OCI-LY7 (cell line): ENCODE measurements at regions not wholly inside any gene's neighbourhood (a gene's known extent, or its start where the extent isn't known, plus 50 kb on each side); places are given as distances from the start of the nearest gene placed in this dataset.

Experiments
- BruUV-seq: library from RNA; stranded (reverse); fragments of 400-500 nt; replicated peaks from 2 replicates; lab custom pipeline; 2021; lab: Mats Ljungman, UMichigan
- CTCF ChIA-PET: fragments of 300-600 bp; sonication (Branson Sonifier 250); formaldehyde crosslinking; loops from one replicate; lab custom pipeline; 2022; ENCODE audit warnings: antibody characterized with exemption; ENCODE audit not compliant: unreplicated experiment; lab: Charles Lee
- POLR2A ChIA-PET: fragments of 300-600 bp; sonication (Branson Sonifier 250); formaldehyde crosslinking; loops from one replicate; lab custom pipeline; 2022; ENCODE audit warnings: antibody characterized with exemption; lab: Charles Lee
- DNase-seq: peaks from one replicate; pipeline ENCODE4 v3.0.0-alpha.2; 2015; ENCODE audit warnings: low spot score
- H2AFZ ChIP-seq: fragments of 200-600 bp; sonication (generic), shearing (Covaris generic); 2 replicates; pipeline ENCODE4 v1.6.1; 2014; ENCODE audit warnings: mild to moderate bottlenecking, antibody characterized with exemption, low read length, moderate library complexity
- H3K27ac ChIP-seq: fragments of 200-600 bp; sonication (generic); 2 replicates; pipeline ENCODE4 v1.5.1; 2014; ENCODE audit warnings: mixed run types, low read depth, mild to moderate bottlenecking, moderate library complexity, low read length, inconsistent platforms; ENCODE audit not compliant: poor library complexity, severe bottlenecking
- H3K36me3 ChIP-seq: fragments of 200-600 bp; sonication (generic); 2 replicates; pipeline ENCODE4 v1.6.1; 2014; ENCODE audit warnings: mild to moderate bottlenecking, antibody characterized with exemption, low read length, moderate library complexity, mixed read lengths; ENCODE audit not compliant: insufficient read depth
- H3K4me1 ChIP-seq: fragments of 200-600 bp; sonication (generic); 2 replicates; pipeline ENCODE4 v1.5.1; 2014; ENCODE audit warnings: mild to moderate bottlenecking, low read length; ENCODE audit not compliant: insufficient read depth, poor library complexity, severe bottlenecking
- H3K4me2 ChIP-seq: fragments of 200-600 bp; sonication (generic); 2 replicates; pipeline ENCODE4 v1.6.1; 2014; ENCODE audit warnings: mild to moderate bottlenecking, low read length
- H3K4me3 ChIP-seq: fragments of 200-600 bp; sonication (generic); 2 replicates; pipeline ENCODE4 v1.5.1; 2014; ENCODE audit warnings: mild to moderate bottlenecking, low read depth, low read length; ENCODE audit not compliant: poor library complexity, severe bottlenecking
- H3K79me2 ChIP-seq: fragments of 200-600 bp; sonication (generic); 2 replicates; pipeline ENCODE4 v1.6.1; 2016; ENCODE audit warnings: low read depth, mild to moderate bottlenecking, low read length, moderate library complexity, mixed read lengths; ENCODE audit not compliant: insufficient read depth
- H3K9me2 ChIP-seq: fragments of 200-600 bp; sonication (generic); 2 replicates; pipeline ENCODE4 v1.6.1; 2016; ENCODE audit warnings: mild to moderate bottlenecking, low read length, mixed read lengths; ENCODE audit not compliant: insufficient read depth
- H3K9me3 ChIP-seq: fragments of 200-600 bp; sonication (generic); 2 replicates; pipeline ENCODE4 v1.6.1; 2014; ENCODE audit warnings: mild to moderate bottlenecking, mixed run types, low read length, mixed read lengths
- H4K20me1 ChIP-seq: fragments of 200-600 bp; sonication (generic); 2 replicates; pipeline ENCODE4 v1.6.1; 2014; ENCODE audit warnings: mild to moderate bottlenecking, antibody characterized with exemption, low read length, moderate library complexity, mixed read lengths; ENCODE audit not compliant: insufficient read depth
- CTCF ChIP-seq: fragments of 200-600 bp; sonication (generic); conservative IDR thresholded peaks from 2 replicates; pipeline ENCODE4 v1.5.1; 2014; ENCODE audit warnings: mild to moderate bottlenecking, antibody characterized with exemption, low read length, moderate library complexity, mixed read lengths
- EZH2phosphoT487 ChIP-seq: fragments of 200-600 bp; sonication (generic); IDR thresholded peaks from 2 replicates; pipeline ENCODE4 v1.6.1; 2018; ENCODE audit warnings: low read depth, borderline replicate concordance, mild to moderate bottlenecking, mixed run types, antibody characterized with exemption, low read length, moderate library complexity, mixed read lengths
- intact Hi-C: fragments of 100-400 bp; cut with micrococcal nuclease; formaldehyde crosslinking; loops from one replicate; pipeline ENCODE4 v1.10.0; 2022; ENCODE audit not compliant: unreplicated experiment

- ChIA-PET CTCF (no interaction called here), POLR2A (interaction anchor here (0.6 to 0.7 kb wide), 2 partner anchors 289 to 334 kb away, joined by 3 read pairs; no protein-coding TSS in a partner anchor)
- no peaks in the 10 kb centered on the region; the same call in 1 of the 2 replicates for H4K20me1 ChIP-seq
Observed at GRCh38 chr10:8128511-8128910, 74.0 kb downstream of the GATA3 start.

DNA sequence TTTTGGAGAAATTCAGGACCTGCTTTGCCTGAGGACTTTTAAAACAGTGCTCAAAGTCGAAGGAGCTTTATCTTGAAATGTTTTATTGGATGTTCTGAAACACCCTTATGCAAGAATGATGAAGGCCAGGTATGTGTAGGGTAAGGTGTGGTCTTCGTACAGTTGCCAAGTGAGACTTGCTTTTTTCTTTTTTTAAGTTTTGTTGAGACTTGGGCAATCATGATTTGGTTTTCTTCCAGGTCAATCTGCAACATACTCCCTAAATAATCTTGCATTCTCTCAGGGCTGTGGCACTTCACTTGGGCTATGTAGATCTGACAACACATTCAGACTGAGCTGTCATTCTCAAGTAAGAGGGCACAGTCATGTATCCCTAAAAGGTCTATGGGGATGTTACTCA lies 75.0 kb downstream of the GATA3 start:
- no peak for DNase-seq
- Histone ChIP-seq H3K79me2 (no peaks in the 10 kb centered on the region), H4K20me1 (no peaks in the 10 kb centered on the region; the same call in 1 of the 2 replicates), H3K36me3 (no peaks in the 10 kb centered on the region), H3K27ac (no peak overlapping the region), H3K9me2 (no peaks in the 10 kb centered on the region), H3K4me3 (no peak overlapping the region), H2AFZ (no peak overlapping the region), H3K9me3 (no peaks in the 10 kb centered on the region), H3K4me1 (no peaks in the 10 kb centered on the region), H3K4me2 (no peak overlapping the region)
- intact Hi-C loops, result no loop called here
- POLR2A ChIA-PET, result interaction anchor here (0.8 kb wide), 1 partner anchor 11 kb away, joined by 4 read pairs; no protein-coding TSS in a partner anchor
- no TSS peak for BruUV-seq
- TF ChIP-seq CTCF (no peak), EZH2phosphoT487 (no peak)
- CTCF ChIA-PET, result no interaction called here

More at GRCh38 chr10:8128511-8128910, 74.0 kb downstream of the GATA3 start:
- Histone ChIP-seq H3K27ac (no peak overlapping the region), H3K4me3 (no peak overlapping the region), H2AFZ (no peak overlapping the region), H3K4me2 (no peak overlapping the region), H3K9me2 (no peaks in the 10 kb centered on the region), H3K79me2 (no peaks in the 10 kb centered on the region), H3K9me3 (no peaks in the 10 kb centered on the region), H3K4me1 (no peaks in the 10 kb centered on the region), H3K36me3 (no peaks in the 10 kb centered on the region)
- no peak for DNase-seq
- intact Hi-C loops, result no loop called here
- TF ChIP-seq EZH2phosphoT487, result no peak
- TF ChIP-seq CTCF, result no peak
- no TSS peak for BruUV-seq
